Thoracic aorta (tissue), 2 donors: ENCODE measurements at regions not wholly inside any gene's neighbourhood (a gene's known extent, or its start where the extent isn't known, plus 50 kb on each side); places are given as distances from the start of the nearest gene placed in this dataset.

Experiments
- ATAC-seq: fragments of 150-250 bp; one replicate; pipeline ENCODE4 v1.8.0; 2017; ENCODE audit warnings: low read depth; ENCODE audit not compliant: insufficient number of reproducible peaks, low FRiP score
- DNase-seq: peaks from one replicate; pipeline ENCODE4 v3.0.0-alpha.2; 2020; ENCODE audit warnings: low spot score
- H3K27ac ChIP-seq, 2 donors: fragments of 200-600 bp; sonication (generic); 1 replicate in 1 of 2; 2 replicates in 1 of 2; pipeline ENCODE4 v1.5.1; 2016; ENCODE audit warnings: mild to moderate bottlenecking in 2 of 2, moderate library complexity in 2 of 2
- H3K27me3 ChIP-seq: fragments of 200-600 bp; sonication (generic); replicated peaks from 2 replicates; pipeline ENCODE4 v1.6.0; 2016; ENCODE audit warnings: mild to moderate bottlenecking; ENCODE audit not compliant: insufficient read depth
- H3K36me3 ChIP-seq: fragments of 200-600 bp; sonication (generic); one replicate; pipeline ENCODE4 v1.5.1; 2016
- H3K4me1 ChIP-seq, 2 donors: fragments of 200-600 bp; sonication (generic); 1 replicate in 1 of 2; 2 replicates in 1 of 2; pipeline versions ENCODE4 v1.5.1 to v1.6.0; 2016; ENCODE audit warnings: low read depth in 2 of 2, mild to moderate bottlenecking in 1 of 2; ENCODE audit not compliant: control insufficient read depth in 1 of 2
- H3K4me3 ChIP-seq: fragments of 200-600 bp; sonication (generic); 2 replicates; pipeline ENCODE4 v1.5.1; 2016; ENCODE audit warnings: mild to moderate bottlenecking
- H3K9me3 ChIP-seq: fragments of 200-600 bp; sonication (generic); 2 replicates; pipeline ENCODE4 v1.5.1; 2016
- CTCF ChIP-seq: fragments of 200-600 bp; sonication (generic); IDR thresholded peaks from one replicate; pipeline ENCODE4 v1.5.1; 2019; ENCODE audit warnings: antibody characterized with exemption

- no peaks in the 10 kb centered on the region for H3K4me1 ChIP-seq
- no peaks in the 10 kb centered on the region for H3K27me3 ChIP-seq
- no peak overlapping the region for H3K4me3 ChIP-seq
- H3K36me3 ChIP-seq: no peaks in the 10 kb centered on the region
- no peak for ATAC-seq
- H3K9me3 ChIP-seq: no peaks in the 10 kb centered on the region
- no peak overlapping the region for H3K27ac ChIP-seq
- DNase-seq: no peak
- no peak for TF ChIP-seq CTCF
Measured at GRCh38 chr7:85940798-85941197, 702.9 kb upstream of the GRM3 start.

- H3K27me3 ChIP-seq: no peaks in the 10 kb centered on the region
- H3K4me3 ChIP-seq: no peak overlapping the region
- DNase-seq (no peak), ATAC-seq (no peak)
- H3K36me3 ChIP-seq: no peaks in the 10 kb centered on the region
- peaks cover 4% of the 10 kb centered on the region for H3K9me3 ChIP-seq
- no peak for TF ChIP-seq CTCF
- no peak overlapping the region for H3K27ac ChIP-seq
- no peaks in the 10 kb centered on the region for H3K4me1 ChIP-seq
Measured at GRCh38 chr7:85931919-85932318, 711.8 kb upstream of the GRM3 start.

GRCh38 chr7:85928500-85928899 is 715.2 kb upstream of the GRM3 start:
- no peak for DNase-seq
- no peak overlapping the region for H3K27ac ChIP-seq

GRCh38 chr7:85927226-85927625 is 716.5 kb upstream of the GRM3 start:
- TF ChIP-seq CTCF: no peak

More at GRCh38 chr7:85928500-85928899, 715.2 kb upstream of the GRM3 start:
- Histone ChIP-seq H3K9me3 (peaks cover 4% of the 10 kb centered on the region), H3K27me3 (no peaks in the 10 kb centered on the region), H3K4me1 (no peaks in the 10 kb centered on the region), H3K4me3 (no peak overlapping the region), H3K36me3 (no peaks in the 10 kb centered on the region)
- TF ChIP-seq CTCF: no peak
- ATAC-seq: no peak

GRCh38 chr7:85924062-85924461 is 719.6 kb upstream of the GRM3 start:
- Histone ChIP-seq H3K27me3 (no peaks in the 10 kb centered on the region), H3K4me1 (no peaks in the 10 kb centered on the region), H3K27ac (no peak overlapping the region), H3K4me3 (no peak overlapping the region), H3K36me3 (no peaks in the 10 kb centered on the region), H3K9me3 (no peaks in the 10 kb centered on the region)
- no peak for TF ChIP-seq CTCF
- no peak for DNase-seq
- no peak for ATAC-seq

More at GRCh38 chr7:85927226-85927625, 716.5 kb upstream of the GRM3 start:
- DNase-seq: no peak
- Histone ChIP-seq H3K36me3 (no peaks in the 10 kb centered on the region), H3K9me3 (peaks cover under 1% of the 10 kb centered on the region), H3K27ac (no peak overlapping the region), H3K4me3 (no peak overlapping the region), H3K4me1 (no peaks in the 10 kb centered on the region), H3K27me3 (no peaks in the 10 kb centered on the region)
- ATAC-seq: no peak
